NCI-H82 treated with DMSO at 0.1 percent for 48 hours (cell line): ENCODE measurements at regions not wholly inside any gene's neighbourhood (a gene's known extent, or its start where the extent isn't known, plus 50 kb on each side); places are given as distances from the start of the nearest gene placed in this dataset.
"Not testable (repeated sequence)": the region's sequence is repeated elsewhere in the genome, so short reads cannot be mapped to it uniquely, and the experiment has no call there.

Source experiments
- DNase-seq: peaks from one replicate; lab custom pipeline; 2025; ENCODE audit not compliant: unreplicated experiment; lab: John Stamatoyannopoulos, UW

- DNase-seq = no peak
These were observed 434.1 kb upstream of the WWC1 start for GRCh38 chr5:167857321-167857720.

GRCh38 chr5:167858186-167858855 is 433.1 kb upstream of the WWC1 start:
- DNase-seq = not testable (repeated sequence)

- DNase-seq = peak; percentile 56
These were observed 430.1 kb upstream of the WWC1 start for GRCh38 chr5:167861129-167861927.

- no peak for DNase-seq
These were observed 429.5 kb upstream of the WWC1 start for GRCh38 chr5:167861928-167862426.

DNA sequence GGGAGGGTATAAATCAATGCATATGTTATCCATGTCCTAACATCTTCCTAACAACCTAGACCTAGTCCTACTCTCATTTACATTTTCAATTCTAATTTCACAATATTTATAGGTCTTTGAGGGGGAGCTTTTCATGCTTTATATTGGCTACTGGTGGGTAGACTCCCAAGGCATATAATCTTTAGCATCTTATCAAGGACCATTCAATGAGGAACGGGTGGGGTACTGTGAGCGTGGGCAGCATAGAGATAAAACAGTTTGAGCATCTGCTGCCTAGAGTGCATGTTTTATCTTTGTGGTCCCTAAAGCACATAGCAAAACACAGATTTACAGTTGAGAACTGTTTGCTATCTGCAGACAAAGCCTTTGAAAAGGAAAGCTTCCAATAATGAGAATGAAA is 427.6 kb upstream of the WWC1 start:
- DNase-seq = no peak

DNA sequence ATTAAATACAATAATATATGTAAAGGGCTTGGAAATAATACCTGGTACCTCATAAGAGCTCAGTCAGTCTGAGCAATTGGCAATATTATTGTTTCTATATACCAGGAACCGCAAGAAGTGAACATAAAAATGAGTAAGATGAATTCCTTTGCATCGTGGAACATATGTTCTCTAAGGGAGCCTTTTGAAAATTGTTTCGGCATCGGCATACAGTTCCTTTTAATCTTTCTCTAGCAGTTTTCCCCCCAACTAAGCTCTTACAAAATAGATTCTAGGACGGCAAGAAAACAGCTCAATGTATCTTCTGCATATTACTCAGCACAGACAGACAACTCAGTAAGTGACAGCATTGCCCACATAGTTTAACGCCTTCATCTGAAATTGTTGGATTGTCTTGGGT is 426.6 kb upstream of the WWC1 start:
- DNase-seq = no peak

DNA sequence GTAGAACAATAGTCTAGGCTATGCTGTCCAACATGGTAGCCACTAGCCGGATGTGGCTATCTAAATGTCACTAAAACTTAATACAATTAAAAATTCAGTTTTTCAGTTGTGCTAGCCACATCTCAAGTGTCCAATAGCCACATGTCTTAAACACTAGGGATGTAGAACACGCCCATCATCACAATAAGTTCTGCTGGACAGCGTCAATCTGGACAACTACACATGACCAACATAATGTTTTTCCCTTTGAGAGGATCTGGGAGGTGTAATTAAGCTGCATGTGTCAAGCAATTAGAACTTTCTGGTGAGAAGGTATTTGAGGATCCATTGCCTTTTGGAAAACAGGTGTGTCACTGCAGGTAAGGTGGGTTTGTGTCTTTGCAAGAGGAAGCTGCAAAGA is 424.6 kb upstream of the WWC1 start:
- DNase-seq = no peak

DNA sequence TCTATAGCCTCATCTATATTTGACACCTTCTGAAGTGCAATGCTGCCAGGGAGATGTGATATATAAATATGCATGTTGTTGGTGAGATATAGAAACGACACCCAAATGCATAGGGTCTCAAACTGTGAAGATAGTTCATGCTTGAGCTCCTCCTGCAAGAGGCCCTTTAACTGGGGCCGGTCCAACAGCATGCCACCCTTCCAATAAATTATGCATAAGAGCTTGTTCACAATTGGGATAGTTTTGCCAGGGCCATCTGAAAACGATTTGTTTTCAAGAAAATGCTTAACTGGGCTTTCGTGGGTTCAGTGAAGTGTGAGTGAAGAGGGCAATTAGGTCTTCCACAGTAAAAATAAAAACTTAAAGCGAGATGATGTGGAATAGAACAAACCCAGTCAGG is 424.2 kb upstream of the WWC1 start:
- DNase-seq = no peak

- DNase-seq = no peak
These were observed 422.3 kb upstream of the WWC1 start for GRCh38 chr5:167869125-167869524.

DNA sequence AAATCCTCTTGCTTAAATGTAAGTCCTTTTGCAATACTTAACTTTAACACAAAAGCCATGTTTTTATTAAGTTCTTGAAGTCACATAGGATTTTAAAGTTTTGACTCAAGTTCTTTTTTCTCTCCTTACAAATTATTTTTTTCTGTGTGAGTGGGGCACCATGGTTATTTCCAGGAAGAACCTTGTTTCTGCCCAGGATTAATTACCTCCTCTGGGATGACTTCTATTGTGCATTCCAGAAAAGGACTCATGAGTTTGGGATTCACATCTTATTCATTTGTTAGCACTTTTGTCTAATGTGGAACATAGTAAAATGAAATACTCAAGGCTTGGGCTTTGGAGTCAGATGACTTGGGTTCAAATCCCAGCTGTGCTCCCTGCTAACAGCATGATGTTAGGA is 421.4 kb upstream of the WWC1 start:
- DNase-seq = no peak

DNA sequence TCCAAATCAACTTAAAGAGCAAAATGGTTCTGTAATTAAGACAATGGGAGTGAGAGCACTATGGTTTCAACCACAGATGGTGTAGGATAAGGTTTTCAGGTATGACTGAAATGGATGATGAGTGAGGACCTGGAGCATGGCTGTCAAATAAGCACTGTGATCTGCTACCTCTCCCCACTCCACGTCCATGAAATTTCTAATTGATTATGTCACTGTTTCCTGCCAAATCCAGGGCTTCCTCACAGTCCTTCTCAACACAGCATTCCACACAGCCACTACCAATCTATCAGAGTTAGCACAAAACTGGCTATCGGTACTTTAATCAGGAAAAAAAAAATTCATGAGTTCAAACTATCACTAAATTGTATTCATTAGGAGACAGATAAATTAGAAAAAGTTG is 420.4 kb upstream of the WWC1 start:
- peak; percentile 37 for DNase-seq

DNA sequence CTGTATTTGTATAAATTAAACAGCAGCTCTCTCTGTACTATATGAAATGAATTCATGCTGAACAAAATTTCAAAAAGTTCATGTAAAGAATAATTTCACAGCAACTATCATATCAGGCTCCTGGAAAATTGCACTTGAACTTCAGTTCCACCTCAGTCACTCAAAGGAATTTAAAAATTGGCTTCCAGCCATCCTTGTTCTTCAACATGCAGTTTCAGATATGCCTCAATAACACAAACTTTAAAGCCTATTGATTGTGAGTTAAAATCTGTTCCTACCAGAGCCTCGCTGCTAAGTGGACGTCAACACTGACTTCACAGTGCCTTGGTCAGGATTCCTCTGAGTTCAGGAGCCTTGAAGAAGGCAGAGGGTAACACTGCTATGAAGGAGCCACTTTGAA is 418.7 kb upstream of the WWC1 start:
- no peak for DNase-seq

GRCh38 chr5:167877114-167877722 is 414.2 kb upstream of the WWC1 start:
- no peak for DNase-seq

DNA sequence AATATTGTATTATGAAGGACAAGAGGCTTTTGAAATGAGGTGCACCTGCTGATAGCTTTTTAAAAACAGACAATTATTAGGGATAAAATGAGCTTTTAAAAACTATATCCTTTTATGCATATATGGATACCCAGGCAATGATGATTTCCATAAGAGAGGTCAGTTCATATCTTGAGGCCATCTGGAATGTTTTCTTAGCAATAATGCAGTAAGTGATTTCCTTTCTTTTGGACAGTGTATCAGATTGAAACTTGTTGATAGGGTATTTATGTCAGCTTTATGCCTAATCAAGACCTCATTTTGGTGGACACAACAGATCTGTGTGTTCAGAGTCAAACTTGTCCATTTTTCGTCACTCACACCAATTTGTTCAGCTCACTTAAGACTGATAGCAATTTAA is 413.5 kb upstream of the WWC1 start:
- no peak for DNase-seq

DNA sequence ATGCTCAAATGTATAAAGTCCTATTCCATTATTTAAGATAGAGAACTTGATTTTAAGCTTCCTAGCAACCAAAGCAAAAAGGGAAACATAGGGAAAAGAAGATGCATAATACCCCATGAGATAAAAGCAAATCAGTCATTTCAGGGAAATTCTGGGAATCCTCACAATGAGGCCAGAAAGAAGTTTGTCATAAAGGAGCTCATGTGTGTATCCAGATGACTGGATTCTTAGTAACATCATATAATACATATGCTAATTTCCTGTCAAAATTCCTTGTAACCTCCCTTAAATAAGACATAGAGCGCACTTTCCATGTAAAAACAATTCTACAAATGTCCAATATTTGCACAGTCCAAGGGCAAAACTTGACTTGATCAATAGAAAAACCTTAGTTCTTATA is 411.0 kb upstream of the WWC1 start:
- DNase-seq = no peak

DNA sequence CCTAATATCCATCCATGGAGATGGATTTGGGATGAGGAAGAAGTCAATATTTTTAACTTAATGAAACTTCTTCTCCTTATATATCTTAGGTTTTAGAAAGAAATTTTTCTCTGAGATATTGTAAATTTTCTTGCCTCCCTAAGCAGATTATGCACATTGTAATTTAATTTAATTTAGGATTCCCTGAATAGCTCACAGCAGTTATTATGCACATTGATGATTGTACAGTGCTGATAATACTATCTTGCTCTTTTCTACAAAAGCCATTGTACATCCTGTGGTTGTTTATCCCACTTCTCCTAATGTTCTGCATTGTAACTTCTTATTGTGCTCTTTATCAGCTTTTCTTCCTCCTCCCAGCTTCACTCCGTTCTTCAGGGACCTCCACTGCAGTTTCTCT is 410.4 kb upstream of the WWC1 start:
- no peak for DNase-seq

DNA sequence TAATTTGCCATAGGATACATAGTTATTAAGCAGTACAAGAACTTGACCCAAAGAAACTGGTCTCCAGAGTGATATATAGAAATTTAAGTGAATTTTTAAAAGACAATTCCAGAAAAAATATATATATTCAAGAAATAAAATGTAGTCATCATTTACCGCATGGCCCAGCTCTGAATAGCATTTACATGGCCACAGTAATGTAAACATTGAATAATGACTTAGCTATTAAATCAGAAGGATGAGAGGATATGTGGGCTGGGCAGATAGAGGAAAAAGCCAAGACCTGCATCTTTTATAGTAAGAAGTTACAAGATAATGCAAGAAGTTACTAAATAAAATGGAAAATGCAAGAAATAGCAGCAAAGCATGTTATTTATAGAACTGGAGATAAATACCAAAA is 405.2 kb upstream of the WWC1 start:
- no peak for DNase-seq

DNA sequence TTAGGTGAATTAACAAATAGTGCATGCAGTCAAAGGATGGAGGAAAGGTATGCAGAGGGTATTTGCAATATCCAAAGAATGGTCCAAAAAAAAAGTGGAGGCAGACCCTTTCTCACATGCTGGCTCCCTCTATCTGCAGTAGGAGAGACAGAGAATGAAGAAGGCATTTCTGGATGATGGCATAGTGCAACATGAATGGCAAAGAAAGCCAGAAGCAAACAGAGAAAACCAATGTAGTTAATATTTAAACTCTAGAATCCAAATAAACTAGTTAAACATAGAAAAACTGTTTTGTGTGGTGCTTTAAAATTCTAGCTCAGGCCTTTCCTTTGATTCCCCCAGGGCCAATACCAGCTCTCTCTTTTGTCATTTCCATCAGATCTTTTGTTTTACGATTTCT is 403.1 kb upstream of the WWC1 start:
- no peak for DNase-seq

DNA sequence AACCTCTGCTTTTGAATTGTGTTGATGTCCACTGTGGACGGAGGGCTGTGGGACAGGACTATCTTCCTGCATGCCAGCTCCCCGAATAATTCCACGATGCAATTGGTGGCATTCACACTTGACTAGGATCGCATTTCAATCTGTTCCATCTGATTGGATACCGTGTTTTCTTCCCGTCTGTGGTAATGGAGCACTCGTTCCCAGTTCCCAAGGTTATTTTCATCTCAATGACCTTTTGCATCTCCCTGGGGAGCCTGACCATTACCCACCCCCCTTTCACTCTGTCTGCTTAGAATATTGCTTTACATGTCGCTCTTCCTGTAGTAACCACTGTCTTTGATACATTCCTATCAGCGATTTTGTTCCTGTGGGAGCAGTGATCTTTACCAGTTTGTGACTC is 402.2 kb upstream of the WWC1 start:
- no peak for DNase-seq

- DNase-seq = no peak
These were observed 398.9 kb upstream of the WWC1 start for GRCh38 chr5:167892352-167893115.

GRCh38 chr5:167893271-167893670 is 398.2 kb upstream of the WWC1 start:
- no peak for DNase-seq
